H54 (cell line): ENCODE measurements at regions not wholly inside any gene's neighbourhood (a gene's known extent, or its start where the extent isn't known, plus 50 kb on each side); places are given as distances from the start of the nearest gene placed in this dataset.

Source experiments
- DNase-seq: peaks from one replicate; pipeline ENCODE4 v3.0.0; 2011; ENCODE audit warnings: low spot score, mixed read lengths; ENCODE audit not compliant: insufficient read length
- FAIRE-seq: peaks from 3 replicates; lab custom pipeline; 2011; peaks lifted over from hg19 to GRCh38; lab: Jason Lieb, UNC
- POLR2A ChIP-seq: IDR thresholded peaks from 2 replicates; pipeline ENCODE4 v1.6.1; 2011; ENCODE audit warnings: low read depth, mild to moderate bottlenecking, low read length

DNA sequence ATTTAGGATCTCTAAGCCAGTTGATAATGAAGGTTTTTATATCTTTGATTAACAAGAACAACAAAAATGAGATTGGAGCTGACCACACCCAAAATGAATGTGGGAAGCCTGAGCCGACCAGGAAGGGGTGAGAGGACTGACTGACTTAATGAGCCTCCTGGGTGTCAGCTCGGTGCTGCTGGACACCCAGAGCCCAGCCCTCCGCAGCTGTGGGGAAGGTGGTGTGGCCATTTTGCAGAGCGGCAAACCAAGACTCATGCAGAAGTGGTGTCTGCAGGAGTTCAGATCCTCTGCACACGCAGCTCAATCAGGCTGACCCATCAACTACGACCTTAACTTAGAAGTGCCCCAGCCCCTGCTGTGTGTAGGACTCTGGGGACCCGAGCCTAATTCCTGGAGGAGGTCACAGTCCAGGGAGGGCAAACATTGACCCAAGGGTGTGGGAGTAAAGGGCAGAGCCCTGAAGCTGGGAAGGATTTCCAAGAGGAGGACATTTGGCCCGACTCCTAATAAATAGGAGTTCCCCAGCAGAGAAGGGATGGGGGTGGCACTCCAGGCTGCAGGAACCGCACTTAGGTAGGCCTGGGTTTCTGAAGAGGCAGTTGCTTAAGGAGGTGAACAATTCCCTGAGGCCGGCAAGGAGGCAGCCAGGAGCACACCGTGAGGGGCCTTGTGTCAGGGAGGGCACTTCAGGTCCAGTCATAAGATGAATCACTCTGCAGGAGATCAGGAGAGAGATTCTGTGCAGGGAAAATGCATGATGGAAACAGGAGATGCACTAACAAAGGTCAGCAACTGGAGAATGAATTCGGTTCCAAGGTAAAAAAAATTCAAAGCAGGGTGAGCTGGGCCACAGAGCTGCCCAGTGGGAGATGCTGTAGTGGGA is 197.1 kb upstream of the TPM1 start:
- FAIRE-seq (no peak), DNase-seq (peak; percentile 59)
- no peak for TF ChIP-seq POLR2A

DNA sequence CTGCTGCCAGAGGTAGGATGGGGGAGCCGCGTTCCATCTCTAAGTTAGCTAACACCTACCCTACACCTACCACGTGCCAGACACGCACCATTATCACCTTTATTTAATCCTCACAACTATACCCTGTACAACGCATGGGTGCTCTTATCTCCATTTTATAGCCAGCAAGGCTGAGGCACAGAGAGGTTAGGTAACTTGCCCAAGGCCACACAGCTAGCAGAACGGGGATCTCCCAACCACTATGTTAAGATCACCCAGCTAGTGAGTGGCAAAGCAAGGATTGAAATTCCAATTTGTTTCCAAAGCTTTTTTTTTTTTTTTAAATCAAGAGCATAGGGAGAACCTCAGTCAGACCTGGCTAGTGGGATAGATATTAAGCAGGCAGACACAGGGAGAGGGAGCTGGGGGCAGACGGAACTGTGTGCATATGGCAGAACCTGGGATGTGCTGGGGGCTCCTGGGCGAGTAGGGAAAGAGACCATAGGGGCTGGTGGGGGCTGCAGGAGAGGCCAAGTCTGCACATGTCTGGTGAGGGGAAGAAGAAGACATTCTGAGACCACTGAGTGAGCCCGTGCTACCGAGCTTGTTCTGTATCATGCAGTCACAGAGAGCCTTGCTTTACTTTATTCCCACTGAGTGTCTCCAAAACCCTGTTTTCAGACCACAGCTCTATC is 196.3 kb upstream of the TPM1 start:
- no peak for FAIRE-seq
- no peak for DNase-seq

DNA sequence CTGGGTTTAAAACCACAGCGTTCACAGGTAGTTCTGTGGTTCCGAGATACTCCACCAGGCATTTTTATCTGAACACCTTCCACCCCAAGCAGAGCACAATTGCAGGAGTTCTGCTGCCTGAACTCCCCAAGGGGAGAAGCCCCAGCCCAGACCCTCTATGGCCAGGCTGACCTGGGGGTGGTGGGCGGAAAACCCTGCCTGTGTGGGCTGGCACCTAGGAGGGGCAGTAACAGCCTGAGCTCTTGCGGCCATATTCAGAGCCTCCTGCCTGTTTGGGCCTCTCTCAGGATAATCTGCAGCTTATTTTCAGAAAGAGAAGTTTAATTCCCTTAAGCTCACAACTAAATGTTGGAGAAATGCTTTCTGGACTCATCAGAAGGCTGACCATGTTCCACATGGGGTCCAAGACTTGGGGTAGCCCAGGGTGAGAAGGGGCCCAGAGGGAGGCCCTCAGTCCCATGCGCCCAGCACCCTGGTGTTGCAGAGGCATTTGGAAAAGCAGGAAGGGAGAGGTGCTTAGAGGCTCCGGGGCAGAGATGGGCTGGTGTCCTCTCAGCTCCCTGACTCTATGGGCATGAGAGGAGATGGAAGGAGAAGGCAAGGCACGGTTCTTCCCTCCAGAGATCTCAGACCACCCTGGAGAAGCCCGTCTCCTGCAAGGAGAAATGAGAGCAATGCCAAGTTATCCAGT is 195.6 kb upstream of the TPM1 start:
- FAIRE-seq: no peak
- no peak for TF ChIP-seq POLR2A
- no peak for DNase-seq

More for the DNA sequence above, 196.3 kb upstream of the TPM1 start:
- TF ChIP-seq POLR2A: no peak

DNA sequence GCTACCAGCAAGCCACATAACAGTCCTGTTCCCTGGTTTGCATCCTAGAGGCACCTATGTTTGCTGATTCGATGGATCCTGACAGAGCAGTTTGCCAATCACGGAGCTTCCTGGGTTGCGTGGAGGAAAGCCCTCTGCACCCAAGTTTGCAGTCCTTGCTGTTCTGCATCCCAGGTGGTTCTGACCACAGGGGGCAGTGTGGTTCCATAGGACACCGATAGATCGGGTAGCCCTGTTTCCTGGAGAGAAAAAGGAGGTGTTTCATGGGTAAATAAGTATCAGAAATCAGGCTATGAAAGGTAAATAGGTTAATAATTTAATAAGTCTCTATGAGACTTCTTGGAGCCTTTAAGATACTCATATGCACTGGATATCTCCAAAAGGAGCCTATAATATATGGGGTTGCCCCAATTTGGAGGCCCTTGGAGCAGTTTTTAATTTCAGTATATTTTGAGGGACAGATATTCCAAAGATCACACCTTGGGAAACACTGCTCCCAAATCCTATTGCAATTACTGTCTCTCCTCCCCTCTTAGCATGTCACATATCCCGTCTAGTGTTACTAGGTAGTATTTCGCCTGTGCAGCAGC is 194.6 kb upstream of the TPM1 start:
- DNase-seq (no peak), FAIRE-seq (no peak)
- TF ChIP-seq POLR2A: no peak

DNA sequence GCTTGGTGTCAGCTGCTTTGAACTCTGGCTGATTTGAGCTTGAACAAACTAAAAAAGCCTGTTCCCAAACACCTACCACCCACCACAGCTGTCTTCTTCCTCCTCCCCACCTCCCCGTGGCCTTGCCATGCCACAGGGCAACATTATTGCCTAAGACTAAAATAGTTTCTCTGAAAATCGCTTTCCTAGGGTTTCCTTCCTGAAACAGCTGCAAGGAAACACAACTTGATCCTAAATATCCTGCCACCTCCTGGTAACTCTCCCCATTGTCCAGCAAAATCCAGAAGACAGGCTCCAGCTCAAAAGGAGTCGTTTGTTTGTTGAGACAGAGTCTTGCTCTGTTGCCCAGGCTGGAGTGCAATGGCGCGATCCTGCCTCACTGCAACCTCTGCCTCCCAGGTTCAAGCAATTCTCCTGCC is 193.9 kb upstream of the TPM1 start:
- DNase-seq (no peak), FAIRE-seq (no peak)
- no peak for TF ChIP-seq POLR2A

DNA sequence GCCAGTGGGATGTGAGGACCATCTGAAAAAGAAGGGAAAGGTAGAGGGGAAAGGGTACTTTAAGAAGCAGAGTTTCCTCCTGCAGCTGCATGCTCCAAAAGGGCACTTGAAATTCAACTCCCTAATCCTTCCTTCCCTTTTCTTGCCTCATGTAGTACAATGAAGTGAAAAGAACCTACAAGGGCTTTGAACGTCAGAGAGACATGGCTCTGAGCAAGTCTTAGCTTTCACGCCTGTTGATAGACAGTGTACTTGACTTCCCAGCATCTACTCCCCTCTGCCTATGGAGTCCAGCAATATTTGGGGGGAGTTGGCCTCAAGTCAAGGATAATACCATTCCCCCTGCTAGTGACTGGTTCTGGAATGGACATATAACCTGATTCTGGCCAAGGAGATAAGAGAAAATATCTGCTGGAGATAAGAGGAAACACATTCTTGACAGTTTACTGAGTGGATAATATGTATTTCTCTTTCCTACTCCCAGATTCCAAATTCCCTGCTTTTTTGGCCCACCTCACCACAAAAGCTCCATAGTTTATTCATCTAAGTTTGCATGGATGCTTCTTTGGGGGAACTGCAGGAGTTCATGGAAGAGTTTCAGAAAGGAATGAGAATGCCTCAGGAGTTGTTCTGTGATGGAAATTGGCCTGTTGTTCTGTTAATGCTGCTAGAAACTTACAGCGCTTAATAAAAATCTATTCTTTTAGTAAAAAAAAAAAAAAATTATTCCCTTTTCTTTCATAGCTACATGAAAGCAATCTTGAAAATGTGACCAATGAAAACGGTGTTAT is 193.0 kb upstream of the TPM1 start:
- DNase-seq (no peak), FAIRE-seq (no peak)
- TF ChIP-seq POLR2A: no peak

DNA sequence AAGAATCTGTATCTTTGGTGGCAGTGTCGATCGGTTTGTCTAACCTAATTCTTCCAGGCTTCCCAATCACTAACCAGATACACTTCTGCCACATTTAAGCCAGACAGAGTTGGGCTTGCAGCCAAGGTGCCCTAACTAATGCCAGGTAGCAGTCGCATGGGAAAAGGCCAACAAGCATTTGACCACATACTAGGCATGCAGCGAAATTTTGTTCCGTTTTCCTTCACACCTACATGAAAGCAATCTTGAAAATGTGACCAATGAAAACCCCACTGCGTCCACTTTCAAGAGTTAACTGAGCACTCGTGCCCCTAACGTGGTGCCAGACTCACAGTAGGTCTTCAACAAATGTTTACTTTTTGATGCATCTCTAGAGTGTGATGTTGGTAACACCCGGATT is 192.2 kb upstream of the TPM1 start:
- no peak for TF ChIP-seq POLR2A
- no peak for DNase-seq
- no peak for FAIRE-seq

DNA sequence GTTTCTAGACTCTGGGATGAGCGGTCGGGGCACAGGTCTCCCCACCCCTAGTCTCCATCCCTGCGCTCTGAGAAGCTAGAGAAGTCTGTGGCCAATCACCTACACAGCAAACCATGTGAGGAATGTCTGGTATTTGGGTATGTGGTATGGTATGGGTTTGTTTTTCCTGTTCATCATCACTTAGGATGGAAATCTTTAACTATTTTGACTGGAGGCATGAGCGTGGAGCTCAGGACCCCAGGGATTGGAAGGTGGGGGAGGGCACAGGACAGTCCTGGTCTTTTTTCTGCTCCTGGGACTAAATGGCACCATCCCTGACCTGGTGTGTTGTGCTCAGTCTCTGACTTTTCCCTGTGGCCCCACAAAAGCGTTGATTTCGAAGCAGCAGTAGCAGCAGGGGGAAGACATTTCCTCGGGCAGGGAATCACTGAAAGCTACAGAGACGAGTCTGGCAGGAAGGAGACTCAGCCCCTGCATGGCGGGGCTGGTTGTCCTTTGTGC is 191.7 kb upstream of the TPM1 start:
- FAIRE-seq (no peak), DNase-seq (peak; percentile 38)
- peak; percentile 12; the same call in 1 of the 2 replicates for TF ChIP-seq POLR2A

DNA sequence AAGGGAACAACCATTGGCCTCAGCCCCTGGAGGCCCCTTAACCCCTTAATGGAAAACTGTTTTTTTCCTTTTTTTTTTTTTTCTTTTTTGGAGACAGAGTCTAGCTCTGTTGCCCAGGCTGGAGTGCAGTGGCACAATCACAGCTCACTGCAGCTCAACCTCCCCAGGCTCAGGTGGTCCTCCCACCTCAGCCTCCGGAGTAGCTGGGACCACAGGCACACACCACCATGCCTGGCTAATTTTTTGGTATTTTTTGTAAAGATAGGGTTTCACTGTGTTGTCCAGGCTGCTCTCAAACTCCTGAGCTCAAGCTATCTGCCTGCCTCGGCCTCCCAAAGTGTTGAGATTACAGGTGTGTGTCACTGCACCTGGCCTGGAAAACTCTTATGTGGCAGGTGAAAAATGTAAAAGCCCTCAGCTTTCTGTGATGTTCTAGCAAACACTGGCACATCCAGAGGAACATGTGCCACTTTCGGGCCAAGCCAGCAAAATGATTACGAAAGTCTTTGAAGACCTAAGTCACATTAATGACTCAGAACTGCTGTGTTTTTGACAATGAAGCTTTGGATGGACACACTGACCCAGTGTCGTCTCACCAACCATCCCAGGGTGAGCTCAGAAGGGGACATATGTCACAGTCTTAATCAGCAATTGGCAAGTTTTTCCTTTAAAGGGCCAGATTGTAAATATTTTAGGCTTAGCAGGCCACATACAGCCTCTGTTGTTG is 189.3 kb upstream of the TPM1 start:
- DNase-seq: no peak
- no peak for FAIRE-seq

DNA sequence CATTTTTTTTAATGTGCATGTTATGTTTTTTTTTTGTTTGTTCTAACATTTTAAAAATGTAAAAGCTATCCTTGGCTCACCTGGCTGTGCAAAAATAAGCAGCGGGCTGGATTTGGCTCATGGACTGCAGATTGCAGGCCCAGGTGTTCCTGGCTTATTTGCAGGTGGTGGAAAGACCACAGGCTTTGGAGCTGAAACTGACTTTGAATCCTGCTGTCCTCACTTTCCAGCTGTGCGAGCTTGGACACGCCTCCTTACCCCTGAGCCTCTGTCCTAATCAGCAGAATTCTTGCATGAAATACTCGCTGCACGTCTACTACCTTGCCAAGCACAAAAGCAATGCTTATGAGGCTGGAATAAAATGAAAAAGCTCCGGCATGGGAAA is 188.7 kb upstream of the TPM1 start:
- no peak for DNase-seq
- no peak for FAIRE-seq
- TF ChIP-seq POLR2A: no peak

More for the DNA sequence above, 189.3 kb upstream of the TPM1 start:
- no peak for TF ChIP-seq POLR2A

DNA sequence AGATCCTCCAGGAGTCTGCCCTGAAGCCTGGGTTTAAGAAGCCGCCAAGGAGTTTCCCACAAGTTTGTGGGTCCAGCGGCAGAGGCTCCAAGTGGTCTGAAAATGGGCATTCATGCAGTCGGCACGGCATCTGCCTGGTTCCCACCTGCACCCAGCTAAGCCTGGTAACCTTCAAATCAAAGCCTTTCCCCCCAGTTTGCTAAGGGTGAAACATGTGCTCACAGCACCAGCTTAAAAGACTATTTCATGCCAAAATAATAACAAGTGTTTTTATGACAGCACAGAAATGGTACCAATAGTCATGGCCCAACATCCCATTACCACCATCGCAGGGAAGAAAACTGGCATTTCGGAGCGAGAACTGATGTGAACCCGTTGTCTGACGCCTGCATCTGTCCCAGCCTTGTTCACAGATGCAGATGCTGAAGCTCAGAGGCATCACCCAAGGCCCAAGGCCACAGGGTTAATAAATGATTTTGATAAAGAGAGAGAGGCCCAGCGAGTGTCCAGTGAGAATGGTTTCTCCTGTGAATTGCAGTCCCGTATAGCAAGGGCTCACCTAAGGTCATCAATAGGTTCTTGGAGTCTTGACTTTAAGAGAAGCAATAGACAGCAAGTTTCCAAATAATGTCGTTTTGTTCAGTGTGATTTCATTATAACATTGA is 188.0 kb upstream of the TPM1 start:
- no peak for DNase-seq
- no peak for TF ChIP-seq POLR2A
- no peak for FAIRE-seq

DNA sequence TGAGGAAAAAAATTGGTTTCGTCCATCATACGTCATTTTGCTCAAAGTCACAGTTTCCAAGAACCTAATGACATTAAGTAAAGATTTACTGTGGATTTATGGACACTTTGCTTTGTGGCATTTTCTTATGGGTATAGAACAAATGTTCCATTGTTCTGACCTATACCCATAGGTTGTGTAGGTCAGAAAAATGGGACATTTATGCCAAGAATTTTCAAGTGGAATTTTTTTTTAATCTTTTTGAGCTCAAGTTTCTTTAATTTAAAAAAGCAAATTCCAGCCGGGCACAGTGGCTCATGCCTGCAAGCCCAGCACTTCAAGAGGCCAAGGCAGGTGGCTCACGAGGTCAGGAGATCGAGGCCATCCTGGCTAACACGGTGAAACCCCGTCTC is 187.5 kb upstream of the TPM1 start:
- no peak for TF ChIP-seq POLR2A
- no peak for FAIRE-seq
- no peak for DNase-seq
